GM12865 (cell line): ENCODE measurements at regions not wholly inside any gene's neighbourhood (a gene's known extent, or its start where the extent isn't known, plus 50 kb on each side); places are given as distances from the start of the nearest gene placed in this dataset.

Source experiments
- DNase-seq: peaks from one replicate; pipeline ENCODE4 v3.0.0; 2010; ENCODE audit warnings: low read depth
- H3K4me3 ChIP-seq: 2 replicates; pipeline ENCODE4 v1.5.1; 2011; ENCODE audit warnings: mild to moderate bottlenecking, low read depth, low read length, control low read depth
- CTCF ChIP-seq: IDR thresholded peaks from 2 replicates; pipeline ENCODE4 v1.5.1; 2011; ENCODE audit warnings: low read length, control low read depth, low read depth, inconsistent platforms; ENCODE audit not compliant: insufficient read depth; ENCODE audit errors: missing control alignments

DNA sequence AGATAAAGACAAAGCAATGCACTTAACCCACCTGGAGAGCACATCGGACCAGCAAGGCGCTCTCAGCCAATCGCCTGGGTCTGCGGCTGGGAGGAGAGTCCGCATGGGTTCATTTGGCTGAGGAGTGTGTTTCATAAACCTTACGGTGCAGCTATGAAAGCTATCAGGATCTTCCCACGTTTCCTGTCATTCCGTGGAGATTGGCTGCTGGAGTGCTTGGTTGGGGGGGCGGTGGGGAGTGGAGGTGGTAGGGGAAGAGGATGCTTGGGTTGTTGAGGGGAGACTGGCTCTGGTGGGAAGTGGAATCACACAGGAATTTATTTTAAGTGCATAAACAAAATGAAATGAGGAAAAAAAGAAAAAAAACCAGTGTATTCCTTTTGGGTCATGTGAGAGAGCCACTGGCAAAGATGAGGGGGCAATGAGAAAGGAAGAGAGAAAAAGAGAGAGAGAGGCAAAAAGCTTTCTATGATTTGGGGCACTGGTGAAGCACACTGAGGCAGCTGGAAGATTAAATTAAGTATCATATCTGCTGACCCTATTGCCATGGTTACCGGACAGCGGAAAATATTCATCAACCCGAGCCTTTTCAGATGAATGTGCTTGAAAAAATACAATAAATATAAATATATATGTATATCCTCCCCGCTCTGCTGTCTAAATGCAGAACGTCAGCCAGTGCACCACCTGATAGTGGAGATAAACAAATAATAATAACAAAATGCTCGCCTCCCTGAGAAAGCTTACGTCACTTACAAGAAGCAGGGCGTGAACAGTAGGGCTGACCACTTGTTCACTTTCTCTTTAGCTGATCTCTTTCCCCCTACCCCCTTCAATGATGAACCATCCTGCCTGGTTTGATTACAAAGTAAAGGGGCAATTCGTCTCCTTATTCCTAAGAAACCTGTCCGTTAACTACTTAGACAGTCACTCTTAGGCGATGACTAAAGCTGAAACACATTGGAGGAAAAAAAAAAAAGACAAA lies 457.0 kb upstream of the ZFHX3 start:
- H3K4me3 ChIP-seq = no peak overlapping the region
- no peak for DNase-seq
- no peak for TF ChIP-seq CTCF

DNA sequence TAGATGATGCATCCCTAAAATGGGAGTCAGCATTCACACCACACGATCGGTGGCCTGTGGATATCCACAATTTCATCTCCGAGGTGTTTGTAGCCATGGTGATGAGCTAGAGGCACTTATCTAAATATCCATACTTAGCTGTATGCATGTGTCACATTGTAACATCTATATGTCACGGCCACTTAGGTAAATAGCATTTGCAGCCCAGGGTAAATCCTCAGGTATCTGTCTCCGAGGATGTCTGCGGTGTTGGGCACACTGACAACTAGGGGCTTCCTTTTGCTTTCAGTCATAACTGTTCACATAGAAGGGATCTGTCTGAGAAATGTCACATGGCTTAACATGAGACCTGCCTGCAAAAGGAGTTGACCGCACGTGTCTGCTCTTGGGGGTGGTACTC lies 455.2 kb upstream of the ZFHX3 start:
- no peak for TF ChIP-seq CTCF
- DNase-seq = no peak
- no peak overlapping the region for H3K4me3 ChIP-seq

DNA sequence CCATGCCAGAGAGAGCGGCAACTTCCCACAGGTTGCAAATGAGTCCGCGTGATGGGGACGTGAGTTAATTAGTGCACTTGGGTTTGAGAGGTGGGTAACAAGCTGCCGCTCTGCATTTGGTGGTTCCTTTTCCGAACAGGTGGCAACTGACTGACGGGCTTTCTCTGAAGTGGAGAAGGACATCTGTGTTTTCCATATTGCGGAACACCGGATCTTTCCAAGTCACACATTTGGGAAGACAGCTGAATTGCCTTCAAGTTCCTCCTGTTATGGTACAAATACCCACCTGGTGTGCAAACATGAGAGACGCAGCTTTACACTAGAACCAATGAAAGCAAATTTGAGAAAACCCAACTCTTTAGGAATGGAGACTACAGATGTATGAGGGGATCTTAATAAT lies 451.3 kb upstream of the ZFHX3 start:
- TF ChIP-seq CTCF = no peak
- no peak overlapping the region for H3K4me3 ChIP-seq
- no peak for DNase-seq

- no peak for DNase-seq
- no peak for TF ChIP-seq CTCF
- no peak overlapping the region for H3K4me3 ChIP-seq
These were observed 438.0 kb upstream of the ZFHX3 start for GRCh38 chr16:73485880-73486279.

GRCh38 chr16:73483934-73484711 lies 436.2 kb upstream of the ZFHX3 start:
- H3K4me3 ChIP-seq = no peak overlapping the region
- TF ChIP-seq CTCF = no peak
- no peak for DNase-seq

DNA sequence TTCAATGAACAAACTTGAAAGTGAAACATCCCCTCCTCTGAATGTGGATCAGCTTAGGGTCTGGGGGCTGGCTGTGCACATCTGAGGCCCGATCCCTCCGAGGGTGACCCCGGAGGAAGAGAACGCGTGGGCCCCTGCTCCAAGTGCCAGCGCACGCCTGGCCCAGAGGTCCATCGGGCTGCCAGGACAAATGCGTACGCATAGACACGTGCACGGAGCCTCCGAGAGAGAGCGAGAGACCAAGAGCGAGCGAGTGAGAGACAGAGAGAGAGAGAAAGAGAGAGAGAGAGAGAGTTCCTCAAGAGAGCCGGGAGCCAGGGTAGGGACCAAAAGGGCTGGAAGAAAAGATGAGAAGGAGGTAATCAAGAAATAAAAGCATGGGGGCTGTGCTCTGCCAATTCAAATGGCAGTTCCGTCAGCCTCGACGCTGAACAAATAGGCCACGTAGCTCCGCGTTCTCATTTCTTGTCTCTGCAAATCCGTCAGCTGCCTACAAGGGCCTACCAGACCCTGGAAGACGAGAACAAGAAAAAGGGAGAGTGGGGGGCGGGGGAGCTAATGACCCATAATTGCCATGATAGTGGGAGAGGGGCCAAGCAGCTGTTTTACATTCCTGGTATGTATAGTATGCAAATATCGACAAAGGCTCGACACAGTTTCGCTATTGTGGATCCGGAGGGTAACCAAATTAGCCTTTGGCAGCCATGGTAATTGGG lies 435.3 kb upstream of the ZFHX3 start:
- TF ChIP-seq CTCF = no peak
- no peak for DNase-seq
- no peak overlapping the region for H3K4me3 ChIP-seq
